HL-60 (cell line): ENCODE measurements at regions not wholly inside any gene's neighbourhood (a gene's known extent, or its start where the extent isn't known, plus 50 kb on each side); places are given as distances from the start of the nearest gene placed in this dataset.

Source experiments
- DNase-seq, 2 experiments: peaks; one replicate each; pipeline ENCODE4 v3.0.0-alpha.2; 2010 to 2020; ENCODE audit warnings: low read depth in 1 of 2, low spot score in 1 of 2
- H3K27ac ChIP-seq: fragments of 250-450 bp; sonication (Bioruptor Pico); replicated peaks from 2 replicates; pipeline ENCODE4 v1.5.1; 2020; ENCODE audit warnings: mild to moderate bottlenecking, moderate library complexity
- H3K27me3 ChIP-seq: fragments of 250-450 bp; sonication (Bioruptor Pico); 2 replicates; pipeline ENCODE4 v1.5.1; 2021; ENCODE audit warnings: mild to moderate bottlenecking, moderate library complexity; ENCODE audit not compliant: insufficient read depth, poor library complexity, severe bottlenecking
- H3K4me3 ChIP-seq: replicated peaks from 2 replicates; pipeline ENCODE4 v1.5.1; 2011; ENCODE audit warnings: mild to moderate bottlenecking, control low read depth, low read length; ENCODE audit not compliant: insufficient read depth
- CTCF ChIP-seq: IDR thresholded peaks from one replicate; pipeline ENCODE4 v1.5.1; 2011; ENCODE audit warnings: low read length, control low read depth, inconsistent platforms; ENCODE audit not compliant: insufficient read depth
- GABPA ChIP-seq: IDR thresholded peaks from 2 replicates; pipeline ENCODE4 v1.6.1; 2012; ENCODE audit warnings: low read depth
- POLR2AphosphoS5 ChIP-seq: IDR thresholded peaks from 2 replicates; pipeline ENCODE4 v1.6.1; 2012; ENCODE audit warnings: low read depth
- SPI1 ChIP-seq: IDR thresholded peaks from 2 replicates; pipeline ENCODE4 v1.6.1; 2012; ENCODE audit warnings: low read depth, mild to moderate bottlenecking, borderline replicate concordance
- TF ChIP-seq, protein P1 (sequence below): IDR thresholded peaks from 2 replicates; pipeline ENCODE4 v1.6.1; 2012; ENCODE audit warnings: low read depth; ENCODE audit not compliant: insufficient replicate concordance

DNA sequence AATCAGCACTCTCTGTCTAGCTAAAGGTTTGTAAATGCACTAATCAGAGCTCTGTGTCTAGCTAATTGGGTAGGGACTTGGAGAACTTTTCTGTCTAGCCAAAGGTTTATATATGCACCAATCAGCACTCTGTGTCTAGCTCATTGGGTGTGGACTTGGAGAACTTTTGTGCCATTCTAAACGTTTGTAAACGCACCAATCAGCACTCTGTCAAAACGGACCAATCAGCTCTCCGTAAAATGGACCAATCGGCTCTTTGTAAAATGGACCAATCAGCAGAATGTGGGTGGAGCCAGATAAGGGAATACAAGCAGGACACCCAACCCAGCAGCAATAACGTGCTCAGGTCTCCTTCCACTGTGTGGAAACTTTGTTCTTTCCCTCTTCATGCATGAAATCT is 298.6 kb upstream of the PTPRD start:
- H3K4me3 ChIP-seq: no peak overlapping the region
- no peak for DNase-seq
- TF ChIP-seq CTCF (no peak), SPI1 (no peak), POLR2AphosphoS5 (no peak), GABPA (no peak)
- TF ChIP-seq, protein P1, sequence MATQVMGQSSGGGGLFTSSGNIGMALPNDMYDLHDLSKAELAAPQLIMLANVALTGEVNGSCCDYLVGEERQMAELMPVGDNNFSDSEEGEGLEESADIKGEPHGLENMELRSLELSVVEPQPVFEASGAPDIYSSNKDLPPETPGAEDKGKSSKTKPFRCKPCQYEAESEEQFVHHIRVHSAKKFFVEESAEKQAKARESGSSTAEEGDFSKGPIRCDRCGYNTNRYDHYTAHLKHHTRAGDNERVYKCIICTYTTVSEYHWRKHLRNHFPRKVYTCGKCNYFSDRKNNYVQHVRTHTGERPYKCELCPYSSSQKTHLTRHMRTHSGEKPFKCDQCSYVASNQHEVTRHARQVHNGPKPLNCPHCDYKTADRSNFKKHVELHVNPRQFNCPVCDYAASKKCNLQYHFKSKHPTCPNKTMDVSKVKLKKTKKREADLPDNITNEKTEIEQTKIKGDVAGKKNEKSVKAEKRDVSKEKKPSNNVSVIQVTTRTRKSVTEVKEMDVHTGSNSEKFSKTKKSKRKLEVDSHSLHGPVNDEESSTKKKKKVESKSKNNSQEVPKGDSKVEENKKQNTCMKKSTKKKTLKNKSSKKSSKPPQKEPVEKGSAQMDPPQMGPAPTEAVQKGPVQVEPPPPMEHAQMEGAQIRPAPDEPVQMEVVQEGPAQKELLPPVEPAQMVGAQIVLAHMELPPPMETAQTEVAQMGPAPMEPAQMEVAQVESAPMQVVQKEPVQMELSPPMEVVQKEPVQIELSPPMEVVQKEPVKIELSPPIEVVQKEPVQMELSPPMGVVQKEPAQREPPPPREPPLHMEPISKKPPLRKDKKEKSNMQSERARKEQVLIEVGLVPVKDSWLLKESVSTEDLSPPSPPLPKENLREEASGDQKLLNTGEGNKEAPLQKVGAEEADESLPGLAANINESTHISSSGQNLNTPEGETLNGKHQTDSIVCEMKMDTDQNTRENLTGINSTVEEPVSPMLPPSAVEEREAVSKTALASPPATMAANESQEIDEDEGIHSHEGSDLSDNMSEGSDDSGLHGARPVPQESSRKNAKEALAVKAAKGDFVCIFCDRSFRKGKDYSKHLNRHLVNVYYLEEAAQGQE: no peak
- no peaks in the 10 kb centered on the region for H3K27me3 ChIP-seq
- H3K27ac ChIP-seq: no peak overlapping the region

DNA sequence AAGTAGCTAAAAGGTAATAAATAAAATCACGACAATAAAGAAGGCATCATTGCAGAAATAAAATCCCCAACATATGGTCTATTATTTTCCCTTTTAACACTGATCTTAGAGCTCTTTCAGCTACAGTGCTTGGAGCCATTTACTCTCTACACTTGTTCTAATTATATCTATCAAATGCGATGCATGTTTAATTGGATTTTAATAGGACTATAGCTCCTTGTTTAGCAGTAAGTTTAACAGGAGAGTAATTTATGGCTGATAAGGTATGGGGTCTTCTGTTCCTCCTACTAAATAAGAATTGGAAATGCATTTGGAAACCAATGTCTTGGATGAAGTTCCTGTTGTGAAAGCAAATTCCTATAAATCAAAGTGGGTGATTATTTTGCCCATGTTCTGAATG is 304.2 kb upstream of the PTPRD start:
- DNase-seq: no peak
- no peak overlapping the region for H3K4me3 ChIP-seq
- H3K27ac ChIP-seq: no peak overlapping the region
- no peaks in the 10 kb centered on the region for H3K27me3 ChIP-seq
- TF ChIP-seq POLR2AphosphoS5 (no peak), CTCF (no peak), SPI1 (no peak), GABPA (no peak)
- TF ChIP-seq, protein P1: no peak

GRCh38 chr9:10921671-10922070 is 308.9 kb upstream of the PTPRD start:
- no peak overlapping the region for H3K4me3 ChIP-seq
- no peak overlapping the region for H3K27ac ChIP-seq
- DNase-seq: no peak
- TF ChIP-seq SPI1 (no peak), POLR2AphosphoS5 (no peak), GABPA (no peak)
- TF ChIP-seq, protein P1: no peak
- H3K27me3 ChIP-seq: no peaks in the 10 kb centered on the region

GRCh38 chr9:10925896-10926295 is 313.1 kb upstream of the PTPRD start:
- TF ChIP-seq GABPA (no peak), POLR2AphosphoS5 (no peak), SPI1 (no peak), CTCF (no peak)
- TF ChIP-seq, protein P1: no peak
- H3K4me3 ChIP-seq: no peak overlapping the region
- no peak for DNase-seq
- no peak overlapping the region for H3K27ac ChIP-seq
- H3K27me3 ChIP-seq: no peaks in the 10 kb centered on the region
